Left lung (tissue), 4 donors: ENCODE measurements at regions not wholly inside any gene's neighbourhood (a gene's known extent, or its start where the extent isn't known, plus 50 kb on each side); places are given as distances from the start of the nearest gene placed in this dataset.
"Not testable (repeated sequence)": the region's sequence is repeated elsewhere in the genome, so short reads cannot be mapped to it uniquely, and the experiment has no call there.

Source experiments
- ATAC-seq: fragments of 200-7000 bp; cut with Tn5 transposase; one replicate; pipeline ENCODE4 v1.9.1; 2020; ENCODE audit warnings: moderate library complexity
- DNase-seq, 4 donors: peaks; one replicate each; pipeline ENCODE4 v3.0.0-alpha.2; 2013 to 2020
- H3K27ac ChIP-seq, 2 donors: fragments of 200-600 bp; sonication (generic) in 1 of 2; one replicate each; pipeline versions ENCODE4 v1.5.0 to v1.8.0; 2020 to 2021
- H3K27me3 ChIP-seq, 2 donors: fragments of 200-600 bp; sonication (generic) in 1 of 2; one replicate each; pipeline versions ENCODE4 v1.5.0 to v1.8.0; 2020 to 2021
- H3K36me3 ChIP-seq, 2 donors: fragments of 200-600 bp; sonication (generic) in 1 of 2; one replicate each; pipeline versions ENCODE4 v1.5.0 to v1.8.0; 2020 to 2021
- H3K4me1 ChIP-seq, 2 donors: fragments of 200-600 bp; one replicate each; pipeline ENCODE4 v1.8.0; 2021
- H3K4me3 ChIP-seq, 2 donors: fragments of 200-600 bp; sonication (generic) in 1 of 2; one replicate each; pipeline versions ENCODE4 v1.5.0 to v1.8.0; 2020 to 2021; ENCODE audit warnings: mild to moderate bottlenecking in 1 of 2
- H3K9me3 ChIP-seq, 2 donors: fragments of 200-600 bp; sonication (generic) in 1 of 2; one replicate each; pipeline versions ENCODE4 v1.5.0 to v1.8.0; 2020 to 2021
- intact Hi-C, 2 donors: fragments of 100-400 bp; cut with DNase I; formaldehyde crosslinking; loops; one replicate each; pipeline versions ENCODE4 v1.11.2 to v1.14.2; 2022
- TF ChIP-seq, protein P1 (sequence below), 2 donors: fragments of 200-600 bp; sonication (generic) in 1 of 2; IDR thresholded peaks; one replicate each; pipeline versions ENCODE4 v1.5.0 to v1.8.0; 2021; ENCODE audit warnings: antibody characterized with exemption in 2 of 2
- donor health status: DM: no; HTN: yes; CAD: no.
- donor health status: DM: no; HTN: no; CAD: no.

DNA sequence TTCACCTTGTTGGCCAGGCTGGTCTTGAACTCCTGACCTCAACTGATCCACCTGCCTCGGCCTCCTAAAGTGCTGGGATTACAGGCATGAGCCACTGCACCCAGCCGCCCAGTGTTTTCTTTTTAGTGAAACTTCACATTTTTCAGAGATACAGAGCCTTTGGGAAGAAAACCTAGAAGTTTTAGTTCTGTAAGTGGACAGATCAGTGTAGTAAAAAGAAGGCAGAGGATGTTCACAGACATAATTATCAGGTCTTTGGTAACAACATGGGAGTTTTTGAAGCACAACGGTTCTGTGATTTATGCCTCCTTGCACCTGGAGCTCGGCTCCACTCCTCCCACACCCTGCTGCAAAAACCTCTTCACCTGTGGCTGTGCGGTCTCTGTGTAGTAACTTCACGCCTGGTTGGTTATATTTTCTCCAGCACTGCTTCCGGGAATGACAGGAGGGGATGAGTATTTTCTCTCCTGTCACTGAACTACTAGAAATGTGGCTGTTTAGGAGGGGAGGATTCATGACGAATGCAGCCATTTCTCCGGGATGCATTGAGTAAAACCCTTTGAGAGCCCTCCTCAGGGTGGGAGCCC, 67.0 kb downstream of the ARF6 start:
- DNase-seq: no peak
- intact Hi-C loops: no loop called here
- H3K27me3 ChIP-seq: no peaks in the 10 kb centered on the region
- ATAC-seq: peak; percentile 79
- peaks cover 0 to 6% of the 10 kb centered on the region in 2 donors for H3K4me1 ChIP-seq
- H3K27ac ChIP-seq: peak overlapping the region in 1 of 2 donors; percentile 54
- TF ChIP-seq, protein P1, sequence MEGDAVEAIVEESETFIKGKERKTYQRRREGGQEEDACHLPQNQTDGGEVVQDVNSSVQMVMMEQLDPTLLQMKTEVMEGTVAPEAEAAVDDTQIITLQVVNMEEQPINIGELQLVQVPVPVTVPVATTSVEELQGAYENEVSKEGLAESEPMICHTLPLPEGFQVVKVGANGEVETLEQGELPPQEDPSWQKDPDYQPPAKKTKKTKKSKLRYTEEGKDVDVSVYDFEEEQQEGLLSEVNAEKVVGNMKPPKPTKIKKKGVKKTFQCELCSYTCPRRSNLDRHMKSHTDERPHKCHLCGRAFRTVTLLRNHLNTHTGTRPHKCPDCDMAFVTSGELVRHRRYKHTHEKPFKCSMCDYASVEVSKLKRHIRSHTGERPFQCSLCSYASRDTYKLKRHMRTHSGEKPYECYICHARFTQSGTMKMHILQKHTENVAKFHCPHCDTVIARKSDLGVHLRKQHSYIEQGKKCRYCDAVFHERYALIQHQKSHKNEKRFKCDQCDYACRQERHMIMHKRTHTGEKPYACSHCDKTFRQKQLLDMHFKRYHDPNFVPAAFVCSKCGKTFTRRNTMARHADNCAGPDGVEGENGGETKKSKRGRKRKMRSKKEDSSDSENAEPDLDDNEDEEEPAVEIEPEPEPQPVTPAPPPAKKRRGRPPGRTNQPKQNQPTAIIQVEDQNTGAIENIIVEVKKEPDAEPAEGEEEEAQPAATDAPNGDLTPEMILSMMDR (IDR thresholded peaks at IDR 0.05): no peak
- H3K9me3 ChIP-seq: no peaks in the 10 kb centered on the region
- H3K36me3 ChIP-seq: no peaks in the 10 kb centered on the region
- no peak overlapping the region for H3K4me3 ChIP-seq

DNA sequence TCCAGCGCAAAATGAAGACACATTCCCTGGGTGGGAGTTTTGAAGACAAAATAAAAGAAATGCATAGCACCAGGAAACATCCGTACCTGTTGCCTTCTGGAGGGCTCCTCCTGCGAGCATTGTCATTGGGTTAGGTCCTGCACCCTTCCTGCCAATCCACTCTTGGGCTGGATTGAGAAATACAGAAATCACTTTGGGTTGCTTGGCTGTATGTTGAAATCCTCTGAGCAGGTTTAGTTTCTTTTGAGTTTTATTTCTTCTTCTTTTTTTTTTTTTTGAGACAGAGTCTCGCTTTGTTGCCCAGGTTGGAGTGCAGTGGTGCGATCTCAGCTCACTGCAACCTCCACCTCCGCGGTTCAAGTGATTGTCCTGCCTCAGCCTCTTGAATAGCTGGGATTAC, 67.6 kb downstream of the ARF6 start:
- Histone ChIP-seq H3K4me3 (no peak overlapping the region), H3K27ac (peak overlapping the region in 1 of 2 donors; percentile 54), H3K27me3 (no peaks in the 10 kb centered on the region), H3K9me3 (no peaks in the 10 kb centered on the region), H3K4me1 (peaks cover 3 to 6% of the 10 kb centered on the region in 2 donors), H3K36me3 (no peaks in the 10 kb centered on the region)
- DNase-seq: no peak
- peak; percentile 76 for ATAC-seq
- TF ChIP-seq, protein P1 (IDR thresholded peaks at IDR 0.05): no peak
- intact Hi-C loops: no loop called here

DNA sequence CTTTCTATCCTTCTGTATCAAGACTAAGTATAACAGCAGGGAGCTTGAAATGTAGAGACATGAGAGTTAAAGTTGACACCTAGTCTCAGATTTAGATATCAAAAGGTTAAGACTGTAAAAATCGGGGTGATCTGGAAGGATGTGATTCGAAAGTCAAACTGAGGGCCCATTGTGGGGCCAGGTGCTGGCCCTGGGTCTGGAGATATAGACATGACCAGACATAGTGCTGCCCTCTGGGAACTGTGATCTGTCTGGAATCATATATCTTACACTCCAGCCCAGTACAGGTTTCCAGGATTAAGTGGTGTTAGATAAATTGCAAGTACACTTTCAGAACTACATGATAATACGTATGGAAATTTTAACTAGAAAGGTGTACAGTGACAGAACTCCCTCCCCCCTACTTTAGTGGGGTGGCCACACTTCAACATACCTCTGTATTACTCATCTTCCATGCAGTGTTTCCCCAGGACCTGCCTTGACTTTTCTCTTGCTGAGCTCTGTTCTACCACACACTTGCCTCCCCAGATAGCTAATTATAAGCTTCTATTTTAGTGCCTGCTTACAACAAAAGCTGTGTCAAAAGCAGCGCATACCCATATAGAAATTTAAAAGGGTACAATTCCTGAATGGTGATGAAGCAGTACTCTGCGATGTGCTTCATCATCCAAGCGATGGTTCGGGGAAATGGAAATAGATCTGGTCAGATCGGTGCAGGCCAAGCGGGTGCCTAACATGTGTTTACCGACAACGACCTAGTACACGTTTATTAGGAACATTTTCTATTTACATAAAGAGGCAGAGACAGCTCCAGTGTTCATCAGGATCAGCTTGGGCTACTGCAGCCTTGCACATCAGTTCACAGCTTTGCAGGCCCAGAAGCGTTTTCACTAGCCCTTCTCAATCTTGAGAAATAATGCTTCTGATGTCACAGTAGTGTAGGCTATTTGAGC, 68.7 kb downstream of the ARF6 start:
- Histone ChIP-seq H3K27me3 (no peaks in the 10 kb centered on the region), H3K36me3 (no peaks in the 10 kb centered on the region), H3K27ac (peak overlapping the region in 1 of 2 donors; percentile 33), H3K4me1 (peaks cover 6 to 12% of the 10 kb centered on the region in 2 donors), H3K4me3 (no peak overlapping the region), H3K9me3 (no peaks in the 10 kb centered on the region)
- DNase-seq (no peak), ATAC-seq (no peak)
- intact Hi-C loops: no loop called here
- TF ChIP-seq, protein P1 (IDR thresholded peaks at IDR 0.05): no peak

DNA sequence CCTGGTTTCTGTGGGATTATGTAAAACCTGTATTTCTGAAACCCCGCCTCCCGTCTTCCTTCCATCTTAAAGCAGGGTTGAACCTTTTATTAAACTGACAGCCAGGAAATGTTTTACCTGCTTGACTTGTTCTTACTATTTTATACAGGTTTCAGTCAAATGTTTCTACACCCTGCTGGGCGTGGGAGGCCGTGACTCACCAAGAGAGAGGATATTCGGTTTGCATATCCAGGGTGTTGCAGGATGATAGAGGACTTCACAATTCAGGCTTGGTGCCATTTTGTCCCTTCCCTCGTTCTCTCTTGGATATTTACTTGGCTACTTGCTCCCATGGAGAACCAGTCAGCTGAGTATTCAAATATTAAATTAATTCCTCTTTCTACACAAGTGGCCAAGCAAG, 69.7 kb downstream of the ARF6 start:
- Histone ChIP-seq H3K4me1 (peaks cover 6 to 12% of the 10 kb centered on the region in 2 donors), H3K27me3 (no peaks in the 10 kb centered on the region), H3K4me3 (no peak overlapping the region), H3K36me3 (no peaks in the 10 kb centered on the region), H3K27ac (peak overlapping the region; percentile 33 to 46), H3K9me3 (no peaks in the 10 kb centered on the region)
- DNase-seq (peak in 2 of 4 donors; percentile 34 to 59), ATAC-seq (peak; percentile 57)
- TF ChIP-seq, protein P1 (IDR thresholded peaks at IDR 0.05): no peak
- intact Hi-C loops: no loop called here

DNA sequence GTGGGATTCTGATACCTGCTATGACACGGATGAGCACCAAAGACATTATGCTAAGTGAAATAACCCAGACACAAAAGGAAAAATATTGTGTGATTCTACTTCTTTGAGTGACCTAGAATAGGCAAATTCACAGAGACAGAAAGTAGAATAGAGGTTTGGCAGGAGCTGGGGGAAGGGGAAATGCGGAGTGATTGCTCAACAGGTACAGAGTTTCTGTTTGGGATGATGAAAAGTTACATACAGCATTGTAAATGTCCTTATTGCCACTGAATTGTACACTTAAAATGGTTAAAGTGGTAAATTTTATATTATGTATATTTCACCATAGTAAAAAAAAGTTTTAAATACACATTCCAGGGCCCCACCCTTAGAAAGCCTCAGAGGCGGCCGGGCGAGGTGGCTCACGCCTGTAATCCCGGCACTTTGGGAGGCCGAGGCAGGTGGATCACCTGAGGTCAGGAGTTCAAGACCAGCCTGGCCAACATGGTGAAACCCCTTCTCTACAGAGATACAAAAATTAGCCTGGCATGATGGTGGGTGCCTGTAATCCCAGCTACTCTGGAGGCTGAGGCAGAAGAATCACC, 72.3 kb downstream of the ARF6 start:
- H3K4me1 ChIP-seq: peaks cover 6 to 15% of the 10 kb centered on the region in 2 donors
- intact Hi-C loops, H3K9me3 ChIP-seq, H3K36me3 ChIP-seq, ATAC-seq, H3K27me3 ChIP-seq, DNase-seq, H3K4me3 ChIP-seq, H3K27ac ChIP-seq: not testable (repeated sequence)
